ENCODE measurements at regions not wholly inside any gene's neighbourhood (a gene's known extent, or its start where the extent isn't known, plus 50 kb on each side); places are given as distances from the start of the nearest gene placed in this dataset.
"Not testable (repeated sequence)": the region's sequence is repeated elsewhere in the genome, so short reads cannot be mapped to it uniquely, and the experiment has no call there.

- H3K9me3 ChIP-seq (ENCODE audit: control insufficient read depth in 2 of 2, insufficient read depth in 1 of 2, low read length in 1 of 2); H3K4me3 ChIP-seq (ENCODE audit: low read length in 2 of 2); DNase-seq (ENCODE audit: low read depth in 6 of 9, low spot score in 9 of 9); H3K4me1 ChIP-seq (ENCODE audit: control insufficient read depth in 2 of 2, insufficient read depth in 2 of 2, low read length in 2 of 2); H3K36me3 ChIP-seq (ENCODE audit: control insufficient read depth in 2 of 2, insufficient read depth in 2 of 2, low read length in 1 of 2); H3K27me3 ChIP-seq (ENCODE audit: control insufficient read depth in 2 of 2, insufficient read depth in 1 of 2, low read length in 1 of 2); H3K27ac ChIP-seq (ENCODE audit: low read depth in 1 of 2, low read length in 1 of 2): not testable (repeated sequence)
- WGBS = 98% methylated on average over 19 of the region's 19 CpGs
Measured at GRCh38 chr14:86312154-86312665, 782.3 kb downstream of the FLRT2 start.

DNA sequence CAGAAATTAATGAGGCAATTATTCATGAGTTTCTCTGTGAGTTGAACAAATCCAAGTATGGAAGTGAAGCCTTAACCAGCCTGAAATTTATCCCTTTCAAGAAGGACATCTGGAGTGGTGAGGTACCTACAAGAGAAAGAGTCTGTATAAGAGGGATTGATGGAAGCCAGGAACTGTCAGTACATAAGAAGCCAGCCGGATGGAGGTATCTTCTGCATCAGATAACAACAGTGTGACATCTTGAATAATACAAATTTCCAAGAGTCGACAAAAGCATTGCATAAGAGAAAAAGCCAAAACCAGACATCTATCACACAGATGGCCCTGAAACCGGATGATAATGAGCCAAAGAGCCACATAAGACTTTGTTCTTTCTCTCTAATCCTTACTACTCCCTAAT, 781.2 kb downstream of the FLRT2 start:
- Histone ChIP-seq H3K27me3 (ENCODE audit: control insufficient read depth in 2 of 2, insufficient read depth in 1 of 2, low read length in 1 of 2) (no peaks in the 10 kb centered on the region), H3K36me3 (ENCODE audit: control insufficient read depth in 2 of 2, insufficient read depth in 2 of 2, low read length in 1 of 2) (no peaks in the 10 kb centered on the region), H3K27ac (ENCODE audit: low read depth in 1 of 2, low read length in 1 of 2) (no peak overlapping the region), H3K4me3 (ENCODE audit: low read length in 2 of 2) (no peak overlapping the region), H3K4me1 (ENCODE audit: control insufficient read depth in 2 of 2, insufficient read depth in 2 of 2, low read length in 2 of 2) (no peaks in the 10 kb centered on the region), H3K9me3 (ENCODE audit: control insufficient read depth in 2 of 2, insufficient read depth in 1 of 2, low read length in 1 of 2) (no peaks in the 10 kb centered on the region)
- 93% methylated on average over 3 of the region's 3 CpGs for WGBS
- DNase-seq (ENCODE audit: low read depth in 6 of 9, low spot score in 9 of 9) = no peak

DNA sequence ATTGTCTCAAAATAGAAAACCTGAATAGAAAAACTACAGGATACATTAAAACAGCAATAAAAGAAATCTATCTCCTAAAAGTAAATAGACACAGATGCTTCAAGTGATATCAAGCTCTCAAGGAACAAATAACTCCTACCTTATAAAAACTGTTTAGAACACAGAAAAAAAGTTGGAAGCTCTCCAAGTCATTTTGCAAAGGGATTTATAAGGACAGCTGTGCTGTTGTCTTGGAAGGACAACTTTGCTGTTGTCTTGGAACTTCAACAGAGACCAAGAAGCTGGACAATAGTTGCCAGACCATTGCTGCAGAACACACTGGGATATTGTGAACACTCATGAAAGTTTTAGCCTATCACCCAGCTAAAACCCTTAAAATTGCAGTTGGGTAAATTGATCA, 780.7 kb downstream of the FLRT2 start:
- Histone ChIP-seq H3K36me3 (ENCODE audit: control insufficient read depth in 2 of 2, insufficient read depth in 2 of 2, low read length in 1 of 2) (no peaks in the 10 kb centered on the region), H3K27me3 (ENCODE audit: control insufficient read depth in 2 of 2, insufficient read depth in 1 of 2, low read length in 1 of 2) (no peaks in the 10 kb centered on the region), H3K4me3 (ENCODE audit: low read length in 2 of 2) (no peak overlapping the region), H3K4me1 (ENCODE audit: control insufficient read depth in 2 of 2, insufficient read depth in 2 of 2, low read length in 2 of 2) (no peaks in the 10 kb centered on the region), H3K27ac (ENCODE audit: low read depth in 1 of 2, low read length in 1 of 2) (no peak overlapping the region), H3K9me3 (ENCODE audit: control insufficient read depth in 2 of 2, insufficient read depth in 1 of 2, low read length in 1 of 2) (no peaks in the 10 kb centered on the region)
- no peak for DNase-seq (ENCODE audit: low read depth in 6 of 9, low spot score in 9 of 9)

GRCh38 chr14:86310148-86310547, 780.2 kb downstream of the FLRT2 start:
- 95% methylated on average over 6 of the region's 6 CpGs for WGBS
- DNase-seq (ENCODE audit: low read depth in 6 of 9, low spot score in 9 of 9) = no peak
- no peaks in the 10 kb centered on the region for H3K36me3 ChIP-seq (ENCODE audit: control insufficient read depth in 2 of 2, insufficient read depth in 2 of 2, low read length in 1 of 2)
- H3K9me3 ChIP-seq (ENCODE audit: control insufficient read depth in 2 of 2, insufficient read depth in 1 of 2, low read length in 1 of 2) = no peaks in the 10 kb centered on the region
- H3K4me1 ChIP-seq (ENCODE audit: control insufficient read depth in 2 of 2, insufficient read depth in 2 of 2, low read length in 2 of 2) = no peaks in the 10 kb centered on the region
- no peaks in the 10 kb centered on the region for H3K27me3 ChIP-seq (ENCODE audit: control insufficient read depth in 2 of 2, insufficient read depth in 1 of 2, low read length in 1 of 2)
- H3K4me3 ChIP-seq (ENCODE audit: low read length in 2 of 2) = no peak overlapping the region
- no peak overlapping the region for H3K27ac ChIP-seq (ENCODE audit: low read depth in 1 of 2, low read length in 1 of 2)

DNA sequence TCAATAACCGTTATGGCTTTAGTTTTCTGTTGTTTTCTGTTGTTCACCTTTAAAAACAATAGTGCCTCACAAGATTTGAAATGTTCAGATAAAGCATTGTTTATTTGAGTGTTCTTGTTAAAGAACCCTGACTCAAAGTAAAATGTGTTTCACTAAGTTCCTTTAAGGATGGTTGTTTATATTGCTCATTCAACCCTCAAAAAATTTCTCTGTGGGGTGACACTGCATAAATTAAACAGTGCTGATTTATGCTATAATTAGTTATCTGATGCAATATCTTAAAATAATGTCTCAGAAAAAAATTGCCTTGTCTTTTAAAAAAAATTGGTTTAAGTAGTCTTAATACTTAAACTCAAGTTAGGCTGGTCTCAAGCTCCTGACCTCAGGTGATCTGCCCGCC, 775.1 kb downstream of the FLRT2 start:
- WGBS = 97% methylated on average over 2 of the region's 2 CpGs
- Histone ChIP-seq H3K4me1 (ENCODE audit: control insufficient read depth in 2 of 2, insufficient read depth in 2 of 2, low read length in 2 of 2) (no peaks in the 10 kb centered on the region), H3K36me3 (ENCODE audit: control insufficient read depth in 2 of 2, insufficient read depth in 2 of 2, low read length in 1 of 2) (no peaks in the 10 kb centered on the region), H3K27me3 (ENCODE audit: control insufficient read depth in 2 of 2, insufficient read depth in 1 of 2, low read length in 1 of 2) (no peaks in the 10 kb centered on the region), H3K9me3 (ENCODE audit: control insufficient read depth in 2 of 2, insufficient read depth in 1 of 2, low read length in 1 of 2) (no peaks in the 10 kb centered on the region), H3K4me3 (ENCODE audit: low read length in 2 of 2) (no peak overlapping the region), H3K27ac (ENCODE audit: low read depth in 1 of 2, low read length in 1 of 2) (no peak overlapping the region)
- no peak for DNase-seq (ENCODE audit: low read depth in 6 of 9, low spot score in 9 of 9)

DNA sequence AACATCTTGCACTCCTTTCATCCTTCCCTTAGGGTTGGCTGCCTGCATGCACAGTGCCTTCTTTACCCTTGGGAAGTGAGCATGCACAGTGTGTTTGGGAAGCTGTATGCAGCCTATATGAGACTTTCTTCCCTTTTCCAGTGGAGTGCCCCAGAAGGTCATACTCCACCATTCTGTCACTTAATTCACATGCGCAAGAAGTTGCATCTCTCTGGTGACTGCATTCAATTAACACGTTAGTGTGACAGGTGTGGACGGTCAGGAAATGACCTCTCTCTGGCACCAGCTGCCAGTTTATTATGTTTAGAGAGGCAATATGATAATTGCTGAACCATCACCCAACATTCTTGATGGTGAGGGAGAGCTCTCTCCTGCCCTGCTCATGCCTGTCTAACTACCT, 770.0 kb downstream of the FLRT2 start:
- Histone ChIP-seq H3K27me3 (ENCODE audit: control insufficient read depth in 2 of 2, insufficient read depth in 1 of 2, low read length in 1 of 2) (no peaks in the 10 kb centered on the region), H3K27ac (ENCODE audit: low read depth in 1 of 2, low read length in 1 of 2) (no peak overlapping the region), H3K9me3 (ENCODE audit: control insufficient read depth in 2 of 2, insufficient read depth in 1 of 2, low read length in 1 of 2) (no peaks in the 10 kb centered on the region), H3K4me1 (ENCODE audit: control insufficient read depth in 2 of 2, insufficient read depth in 2 of 2, low read length in 2 of 2) (no peaks in the 10 kb centered on the region), H3K36me3 (ENCODE audit: control insufficient read depth in 2 of 2, insufficient read depth in 2 of 2, low read length in 1 of 2) (no peaks in the 10 kb centered on the region), H3K4me3 (ENCODE audit: low read length in 2 of 2) (no peak overlapping the region)
- no peak for DNase-seq (ENCODE audit: low read depth in 6 of 9, low spot score in 9 of 9)
- WGBS = 98% methylated on average over 3 of the region's 3 CpGs

- Histone ChIP-seq H3K4me1 (ENCODE audit: control insufficient read depth in 2 of 2, insufficient read depth in 2 of 2, low read length in 2 of 2) (no peaks in the 10 kb centered on the region), H3K27me3 (ENCODE audit: control insufficient read depth in 2 of 2, insufficient read depth in 1 of 2, low read length in 1 of 2) (no peaks in the 10 kb centered on the region), H3K36me3 (ENCODE audit: control insufficient read depth in 2 of 2, insufficient read depth in 2 of 2, low read length in 1 of 2) (no peaks in the 10 kb centered on the region), H3K9me3 (ENCODE audit: control insufficient read depth in 2 of 2, insufficient read depth in 1 of 2, low read length in 1 of 2) (no peaks in the 10 kb centered on the region), H3K4me3 (ENCODE audit: low read length in 2 of 2) (no peak overlapping the region), H3K27ac (ENCODE audit: low read depth in 1 of 2, low read length in 1 of 2) (no peak overlapping the region)
- 98% methylated on average over 1 of the region's 1 CpG for WGBS
- no peak for DNase-seq (ENCODE audit: low read depth in 6 of 9, low spot score in 9 of 9)
Measured at GRCh38 chr14:86296173-86296572, 766.2 kb downstream of the FLRT2 start.

DNA sequence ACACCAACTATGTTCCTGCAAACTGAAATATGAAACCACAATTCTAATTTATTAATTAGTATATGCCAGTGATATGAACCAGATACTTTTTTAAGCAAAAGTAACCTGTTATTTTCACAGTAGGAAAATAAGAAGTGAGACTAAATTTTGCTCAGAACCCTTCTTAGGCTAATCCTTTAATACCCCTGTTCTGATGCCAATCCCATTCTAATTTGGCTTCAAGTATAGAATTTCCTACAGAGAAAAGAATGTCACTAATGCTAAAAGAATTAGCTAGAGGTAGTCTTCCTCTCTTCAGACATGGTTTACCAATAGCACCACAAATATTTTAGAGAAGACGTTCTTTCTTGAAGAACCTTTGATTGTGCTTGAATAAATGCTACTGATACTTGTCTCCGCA, 758.4 kb downstream of the FLRT2 start:
- Histone ChIP-seq H3K4me3 (ENCODE audit: low read length in 2 of 2) (no peak overlapping the region), H3K27me3 (ENCODE audit: control insufficient read depth in 2 of 2, insufficient read depth in 1 of 2, low read length in 1 of 2) (no peaks in the 10 kb centered on the region), H3K9me3 (ENCODE audit: control insufficient read depth in 2 of 2, insufficient read depth in 1 of 2, low read length in 1 of 2) (no peaks in the 10 kb centered on the region), H3K36me3 (ENCODE audit: control insufficient read depth in 2 of 2, insufficient read depth in 2 of 2, low read length in 1 of 2) (no peaks in the 10 kb centered on the region), H3K27ac (ENCODE audit: low read depth in 1 of 2, low read length in 1 of 2) (no peak overlapping the region), H3K4me1 (ENCODE audit: control insufficient read depth in 2 of 2, insufficient read depth in 2 of 2, low read length in 2 of 2) (no peaks in the 10 kb centered on the region)
- WGBS = 97% methylated on average over 2 of the region's 2 CpGs
- no peak for DNase-seq (ENCODE audit: low read depth in 6 of 9, low spot score in 9 of 9)

- no peak overlapping the region for H3K27ac ChIP-seq (ENCODE audit: low read depth in 1 of 2, low read length in 1 of 2)
- H3K9me3 ChIP-seq (ENCODE audit: control insufficient read depth in 2 of 2, insufficient read depth in 1 of 2, low read length in 1 of 2) = no peaks in the 10 kb centered on the region
- no peaks in the 10 kb centered on the region for H3K4me1 ChIP-seq (ENCODE audit: control insufficient read depth in 2 of 2, insufficient read depth in 2 of 2, low read length in 2 of 2)
- no peaks in the 10 kb centered on the region for H3K36me3 ChIP-seq (ENCODE audit: control insufficient read depth in 2 of 2, insufficient read depth in 2 of 2, low read length in 1 of 2)
- 87% methylated on average over 3 of the region's 3 CpGs for WGBS
- DNase-seq (ENCODE audit: low read depth in 6 of 9, low spot score in 9 of 9) = no peak
- H3K27me3 ChIP-seq (ENCODE audit: control insufficient read depth in 2 of 2, insufficient read depth in 1 of 2, low read length in 1 of 2) = no peaks in the 10 kb centered on the region
- no peak overlapping the region for H3K4me3 ChIP-seq (ENCODE audit: low read length in 2 of 2)
Measured at GRCh38 chr14:86279405-86279804, 749.5 kb downstream of the FLRT2 start.

- Histone ChIP-seq H3K36me3 (ENCODE audit: control insufficient read depth in 2 of 2, insufficient read depth in 2 of 2, low read length in 1 of 2) (no peaks in the 10 kb centered on the region), H3K4me3 (ENCODE audit: low read length in 2 of 2) (no peak overlapping the region), H3K27ac (ENCODE audit: low read depth in 1 of 2, low read length in 1 of 2) (no peak overlapping the region), H3K4me1 (ENCODE audit: control insufficient read depth in 2 of 2, insufficient read depth in 2 of 2, low read length in 2 of 2) (no peaks in the 10 kb centered on the region), H3K27me3 (ENCODE audit: control insufficient read depth in 2 of 2, insufficient read depth in 1 of 2, low read length in 1 of 2) (no peaks in the 10 kb centered on the region), H3K9me3 (ENCODE audit: control insufficient read depth in 2 of 2, insufficient read depth in 1 of 2, low read length in 1 of 2) (no peaks in the 10 kb centered on the region)
- no peak for DNase-seq (ENCODE audit: low read depth in 6 of 9, low spot score in 9 of 9)
- WGBS = 82% methylated on average over 2 of the region's 2 CpGs
Measured at GRCh38 chr14:86257973-86258372, 728.0 kb downstream of the FLRT2 start.

All from thymus (tissue), 11 donors.